Nephron progenitor cell (in vitro differentiated cells): ENCODE measurements at regions not wholly inside any gene's neighbourhood (a gene's known extent, or its start where the extent isn't known, plus 50 kb on each side); places are given as distances from the start of the nearest gene placed in this dataset.

Source experiments
- DNase-seq: peaks from one replicate; pipeline ENCODE4 v3.0.0; 2021
- H3K27ac Mint-ChIP-seq: 2 replicates; pipeline ENCODE4 v1.8.0; 2021; ENCODE audit warnings: mild to moderate bottlenecking, moderate library complexity, mixed read lengths
- H3K27me3 Mint-ChIP-seq: 2 replicates; pipeline ENCODE4 v1.8.0; 2021; ENCODE audit warnings: mild to moderate bottlenecking, low read depth, mixed read lengths; ENCODE audit not compliant: poor library complexity
- H3K36me3 Mint-ChIP-seq: 2 replicates; pipeline ENCODE4 v1.8.0; 2021; ENCODE audit warnings: low read depth, mixed read lengths
- H3K4me1 Mint-ChIP-seq: 2 replicates; pipeline ENCODE4 v1.8.0; 2021; ENCODE audit warnings: mixed read lengths
- H3K4me3 Mint-ChIP-seq: 2 replicates; pipeline ENCODE4 v1.8.0; 2021; ENCODE audit warnings: mild to moderate bottlenecking, moderate library complexity, mixed read lengths
- H3K9me3 Mint-ChIP-seq: 2 replicates; pipeline ENCODE4 v1.8.0; 2021; ENCODE audit warnings: mild to moderate bottlenecking, moderate library complexity, mixed read lengths
- CTCF ChIP-seq: fragments of 200-600 bp; sonication (generic); IDR thresholded peaks from 2 replicates; pipeline ENCODE4 v1.5.0; 2021; ENCODE audit warnings: antibody characterized with exemption

DNA sequence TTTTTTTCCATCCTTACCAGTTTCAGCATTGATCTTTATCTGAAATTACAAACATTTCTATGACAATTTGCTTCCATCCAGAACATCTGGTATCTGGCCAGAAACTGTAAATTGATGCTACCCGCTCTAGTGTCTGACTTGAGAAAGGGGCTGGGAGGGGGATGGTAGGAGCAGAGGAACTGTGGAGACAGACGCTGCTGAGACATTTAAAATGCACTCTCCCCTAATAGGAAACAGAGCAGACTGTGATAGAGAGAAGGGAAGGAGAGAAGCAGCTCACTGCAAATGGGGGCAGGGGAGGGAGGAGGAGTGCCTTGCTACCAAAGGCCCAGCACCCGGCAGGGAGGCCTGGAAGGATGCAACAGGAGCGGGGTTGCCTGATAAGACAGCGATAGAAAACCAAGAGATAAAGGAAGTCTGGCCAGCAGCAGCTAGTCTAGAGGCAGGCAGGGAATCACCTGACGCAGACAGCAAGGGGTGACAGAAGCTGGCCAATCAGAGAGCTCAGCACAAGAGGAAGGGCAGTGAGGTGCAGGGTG, 195.5 kb upstream of the NFIA start:
- no peaks in the 10 kb centered on the region for H3K27me3 Mint-ChIP-seq
- DNase-seq: peak; percentile 18
- peaks cover 26% of the 10 kb centered on the region for H3K4me1 Mint-ChIP-seq
- no peaks in the 10 kb centered on the region for H3K9me3 Mint-ChIP-seq
- TF ChIP-seq CTCF: no peak
- peak overlapping the region; percentile 63 for H3K4me3 Mint-ChIP-seq
- H3K27ac Mint-ChIP-seq: peak overlapping the region; percentile 34
- H3K36me3 Mint-ChIP-seq: no peaks in the 10 kb centered on the region

DNA sequence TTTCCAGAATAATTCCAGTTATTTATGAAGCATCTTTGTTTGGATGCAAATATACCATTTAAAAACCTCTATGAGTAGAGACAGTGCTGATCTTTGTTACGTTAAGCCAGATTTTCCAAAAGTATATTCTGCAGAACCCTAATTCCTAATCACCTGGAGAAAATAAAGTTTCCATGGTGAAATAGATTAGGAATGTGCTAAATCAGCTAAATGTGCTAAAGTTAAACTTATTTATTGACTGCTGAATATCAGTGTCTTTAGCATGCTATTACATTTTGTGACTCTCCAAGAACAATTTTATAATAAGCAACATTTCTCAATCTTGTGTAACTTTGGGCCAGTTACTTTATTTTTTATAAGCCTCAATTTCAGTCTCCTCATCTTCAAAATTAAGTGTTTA, 196.3 kb upstream of the NFIA start:
- no peak overlapping the region for H3K4me3 Mint-ChIP-seq
- no peak for DNase-seq
- peak overlapping the region; percentile 18 for H3K27ac Mint-ChIP-seq
- H3K4me1 Mint-ChIP-seq: peaks cover 26% of the 10 kb centered on the region
- H3K27me3 Mint-ChIP-seq: no peaks in the 10 kb centered on the region
- no peaks in the 10 kb centered on the region for H3K36me3 Mint-ChIP-seq
- H3K9me3 Mint-ChIP-seq: no peaks in the 10 kb centered on the region
- TF ChIP-seq CTCF: no peak

GRCh38 chr1:60880202-60880601, 202.2 kb upstream of the NFIA start:
- no peak overlapping the region for H3K27ac Mint-ChIP-seq
- TF ChIP-seq CTCF: no peak
- no peaks in the 10 kb centered on the region for H3K9me3 Mint-ChIP-seq
- no peak overlapping the region for H3K4me3 Mint-ChIP-seq
- peaks cover 3% of the 10 kb centered on the region for H3K27me3 Mint-ChIP-seq
- DNase-seq: no peak
- H3K4me1 Mint-ChIP-seq: peaks cover under 1% of the 10 kb centered on the region
- no peaks in the 10 kb centered on the region for H3K36me3 Mint-ChIP-seq

DNA sequence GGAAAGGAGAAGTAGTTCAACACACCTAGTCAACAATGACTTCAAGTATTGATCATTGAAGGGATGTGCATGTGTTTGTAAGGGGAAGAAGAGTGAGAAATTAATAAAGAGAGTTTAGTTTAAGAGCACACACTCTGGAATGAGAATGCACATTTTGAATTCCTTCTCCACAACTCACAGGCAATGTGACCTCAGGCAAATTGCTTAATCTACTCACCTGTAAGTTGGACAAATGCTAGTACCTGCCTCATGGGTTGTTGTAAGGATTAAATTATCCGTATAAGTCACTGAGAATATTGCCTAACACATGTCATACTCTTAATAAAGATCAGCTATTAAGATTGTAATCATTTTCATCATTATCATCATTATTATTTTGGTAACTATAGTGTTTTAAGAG, 204.0 kb upstream of the NFIA start:
- H3K27me3 Mint-ChIP-seq: peaks cover 3% of the 10 kb centered on the region

DNA sequence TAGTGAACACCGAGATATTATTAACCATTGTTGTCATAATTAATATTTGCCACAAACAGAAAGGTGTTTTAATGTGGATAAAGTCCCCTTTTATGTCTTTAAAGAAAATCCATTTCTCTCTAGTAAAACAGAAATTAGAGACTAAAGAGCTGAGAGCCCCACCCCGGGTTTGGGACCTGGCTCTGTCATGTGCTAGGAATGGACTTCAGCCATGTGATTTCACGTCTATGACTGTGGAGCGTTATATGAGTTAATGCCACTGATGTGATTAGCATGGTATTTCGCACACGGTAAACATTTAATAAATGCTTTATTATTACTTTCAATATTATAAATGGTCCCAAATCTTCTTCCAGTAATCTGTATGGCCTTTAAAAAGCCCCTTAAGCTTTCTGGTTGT, 205.0 kb upstream of the NFIA start:
- Mint-ChIP-seq H3K27ac (no peak overlapping the region), H3K27me3 (peaks cover 3% of the 10 kb centered on the region), H3K36me3 (no peaks in the 10 kb centered on the region), H3K4me1 (peaks cover 7% of the 10 kb centered on the region), H3K9me3 (no peaks in the 10 kb centered on the region), H3K4me3 (no peak overlapping the region)
- no peak for DNase-seq
- TF ChIP-seq CTCF: no peak

More for the DNA sequence above, 204.0 kb upstream of the NFIA start:
- Mint-ChIP-seq H3K9me3 (no peaks in the 10 kb centered on the region), H3K36me3 (no peaks in the 10 kb centered on the region), H3K4me3 (no peak overlapping the region), H3K4me1 (no peaks in the 10 kb centered on the region), H3K27ac (no peak overlapping the region)
- no peak for DNase-seq
- TF ChIP-seq CTCF: no peak

DNA sequence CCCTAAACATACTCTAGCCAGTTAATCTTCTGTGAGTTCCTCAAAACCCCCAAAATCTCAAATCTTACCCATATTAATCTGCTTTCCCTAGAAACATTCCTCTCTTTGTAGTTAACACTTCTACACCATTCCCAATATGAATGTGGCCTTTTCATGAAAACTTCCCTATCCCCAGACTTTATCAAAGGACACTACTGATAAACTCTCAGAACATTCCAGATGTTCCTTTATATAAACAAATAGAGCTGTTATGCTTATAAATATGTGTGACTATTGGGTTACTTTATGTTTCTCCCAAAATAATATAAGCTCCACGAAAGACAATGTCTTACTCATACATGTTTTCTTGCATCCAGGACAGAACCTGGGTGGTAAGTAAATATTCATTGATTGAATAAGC, 205.4 kb upstream of the NFIA start:
- no peaks in the 10 kb centered on the region for H3K9me3 Mint-ChIP-seq
- H3K27ac Mint-ChIP-seq: no peak overlapping the region
- no peaks in the 10 kb centered on the region for H3K36me3 Mint-ChIP-seq
- H3K4me3 Mint-ChIP-seq: no peak overlapping the region
- peaks cover 3% of the 10 kb centered on the region for H3K27me3 Mint-ChIP-seq
- no peak for TF ChIP-seq CTCF
- no peak for DNase-seq
- H3K4me1 Mint-ChIP-seq: peaks cover 7% of the 10 kb centered on the region
